ENCODE measurements at regions not wholly inside any gene's neighbourhood (a gene's known extent, or its start where the extent isn't known, plus 50 kb on each side); places are given as distances from the start of the nearest gene placed in this dataset.

GRCh38 chrX:79287724-79288123 lies 79.4 kb downstream of the ITM2A start:
- Mint-ChIP-seq H3K9me3 (no peaks in the 10 kb centered on the region), H3K4me3 (peak overlapping the region; percentile 18), H3K4me1 (ENCODE audit: low read depth) (peaks cover 48% of the 10 kb centered on the region), H3K36me3 (ENCODE audit: low read depth) (peaks cover 4% of the 10 kb centered on the region), H3K27me3 (no peaks in the 10 kb centered on the region), H3K27ac (peak overlapping the region; percentile 62)
- Histone ChIP-seq H3K4me1 (ENCODE audit: insufficient read depth, low read length) (no peaks in the 10 kb centered on the region), H3K27me3 (ENCODE audit: control insufficient read depth in 1 of 2, insufficient read depth in 2 of 2, low read length in 2 of 2) (no peaks in the 10 kb centered on the region), H3K4me3 (ENCODE audit: low read length) (no peak overlapping the region), H3K36me3 (ENCODE audit: insufficient read depth, low read length) (no peaks in the 10 kb centered on the region), H3K27ac (ENCODE audit: low read depth in 1 of 2, low read length in 2 of 2) (no peak overlapping the region), H3K9me3 (ENCODE audit: control insufficient read depth in 1 of 2, insufficient read depth in 1 of 2, low read length in 2 of 2) (no peaks in the 10 kb centered on the region)
- ChIA-PET POLR2A (interaction anchor here (0.6 kb wide), 1 partner anchor 124 kb away, joined by 4 read pairs; no protein-coding TSS in a partner anchor), CTCF (no interaction called here)
- TF ChIP-seq CTCF (IDR thresholded peaks at IDR 0.05): no peak
- DNase-seq (no peak), ATAC-seq (ENCODE audit: poor library complexity) (no peak)
- intact Hi-C loops (cut with DNase I, micrococcal nuclease): loop anchor here in 1 of 2 experiments (10.0 kb wide), 1 partner anchor 47 kb away; no protein-coding TSS in a partner anchor

- Mint-ChIP-seq H3K27me3 (no peaks in the 10 kb centered on the region), H3K36me3 (ENCODE audit: low read depth) (peaks cover 15% of the 10 kb centered on the region), H3K27ac (no peak overlapping the region), H3K9me3 (peaks cover 3% of the 10 kb centered on the region), H3K4me1 (ENCODE audit: low read depth) (peaks cover 5% of the 10 kb centered on the region), H3K4me3 (no peak overlapping the region)
- intact Hi-C loops (cut with DNase I, micrococcal nuclease): loop anchor here in 1 of 2 experiments (10.0 kb wide), 1 partner anchor 53 kb away; no protein-coding TSS in a partner anchor
- Histone ChIP-seq H3K27ac (ENCODE audit: low read depth in 1 of 2, low read length in 2 of 2) (no peak overlapping the region), H3K27me3 (ENCODE audit: control insufficient read depth in 1 of 2, insufficient read depth in 2 of 2, low read length in 2 of 2) (no peaks in the 10 kb centered on the region), H3K9me3 (ENCODE audit: control insufficient read depth in 1 of 2, insufficient read depth in 1 of 2, low read length in 2 of 2) (peaks cover 0 to 7% of the 10 kb centered on the region in 2 experiments), H3K4me1 (ENCODE audit: insufficient read depth, low read length) (no peaks in the 10 kb centered on the region), H3K36me3 (ENCODE audit: insufficient read depth, low read length) (no peaks in the 10 kb centered on the region), H3K4me3 (ENCODE audit: low read length) (no peak overlapping the region)
- no peak for TF ChIP-seq CTCF (IDR thresholded peaks at IDR 0.05)
- DNase-seq (no peak), ATAC-seq (ENCODE audit: poor library complexity) (no peak)
- POLR2A ChIA-PET: no interaction called here
- CTCF ChIA-PET: no interaction called here
Observed at GRCh38 chrX:79281775-79282174, 85.4 kb downstream of the ITM2A start.

GRCh38 chrX:79270401-79270800 lies 96.7 kb downstream of the ITM2A start:
- H3K27ac ChIP-seq (ENCODE audit: low read depth in 1 of 2, low read length in 2 of 2): peak overlapping the region; percentile 3 to 29
- POLR2A ChIA-PET: interaction anchor here (0.6 to 3.8 kb wide), 18 partner anchors 13 to 234 kb away, joined by 3 to 14 read pairs (median 4); partner anchors contain the start of gene ITM2A

More at GRCh38 chrX:79270401-79270800, 96.7 kb downstream of the ITM2A start:
- Mint-ChIP-seq H3K4me1 (ENCODE audit: low read depth) (peaks cover 59% of the 10 kb centered on the region), H3K9me3 (no peaks in the 10 kb centered on the region), H3K4me3 (peak overlapping the region; percentile 53), H3K27me3 (no peaks in the 10 kb centered on the region), H3K36me3 (ENCODE audit: low read depth) (no peaks in the 10 kb centered on the region), H3K27ac (peak overlapping the region; percentile 87)
- intact Hi-C loops (cut with DNase I, micrococcal nuclease): loop anchor here (1.0 to 10.0 kb wide), 8 partner anchors 142 to 715 kb away; partner anchors contain the start of gene P2RY10 (in 1 of the 2)
- Histone ChIP-seq H3K27me3 (ENCODE audit: control insufficient read depth in 1 of 2, insufficient read depth in 2 of 2, low read length in 2 of 2) (no peaks in the 10 kb centered on the region), H3K4me1 (ENCODE audit: insufficient read depth, low read length) (peaks cover 3% of the 10 kb centered on the region), H3K4me3 (ENCODE audit: low read length) (no peak overlapping the region), H3K9me3 (ENCODE audit: control insufficient read depth in 1 of 2, insufficient read depth in 1 of 2, low read length in 2 of 2) (no peaks in the 10 kb centered on the region), H3K36me3 (ENCODE audit: insufficient read depth, low read length) (no peaks in the 10 kb centered on the region)
- peak; percentile 75 for TF ChIP-seq CTCF (IDR thresholded peaks at IDR 0.05)
- ATAC-seq (ENCODE audit: poor library complexity) (peak; percentile 95), DNase-seq (peak; percentile 55 to 88 (median 72))
- CTCF ChIA-PET: interaction anchor here (0.5 to 1.7 kb wide), 15 partner anchors 16 to 711 kb away, joined by 3 to 9 read pairs (median 3); partner anchors contain the start of gene ITM2A

All from CD4-positive, alpha-beta T cell (primary cell).